AG09309 (cell line): ENCODE measurements at regions not wholly inside any gene's neighbourhood (a gene's known extent, or its start where the extent isn't known, plus 50 kb on each side); places are given as distances from the start of the nearest gene placed in this dataset.

Source experiments
- DNase-seq: peaks from one replicate; pipeline ENCODE4 v3.0.0-alpha.2; 2010; ENCODE audit warnings: low read depth
- H3K4me3 ChIP-seq: 2 replicates; pipeline ENCODE4 v1.5.1; 2011; ENCODE audit warnings: mild to moderate bottlenecking, low read depth, low read length, moderate library complexity; ENCODE audit not compliant: control insufficient read depth
- CTCF ChIP-seq: IDR thresholded peaks from 2 replicates; pipeline ENCODE4 v1.5.1; 2011; ENCODE audit warnings: mild to moderate bottlenecking, low read depth, low read length, inconsistent platforms; ENCODE audit not compliant: insufficient read depth, control insufficient read depth; ENCODE audit errors: missing control alignments

GRCh38 chr13:85091631-85092234, 707.5 kb downstream of the SLITRK6 start:
- no peak for DNase-seq
- no peak for TF ChIP-seq CTCF
- H3K4me3 ChIP-seq: no peak overlapping the region

GRCh38 chr13:85089186-85089585, 710.0 kb downstream of the SLITRK6 start:
- TF ChIP-seq CTCF: no peak
- H3K4me3 ChIP-seq: no peak overlapping the region
- DNase-seq: no peak

- no peak overlapping the region for H3K4me3 ChIP-seq
- no peak for DNase-seq
- no peak for TF ChIP-seq CTCF
Observed at GRCh38 chr13:85080691-85081090, 718.5 kb downstream of the SLITRK6 start.

GRCh38 chr13:85076343-85076742, 722.9 kb downstream of the SLITRK6 start:
- DNase-seq: no peak
- no peak for TF ChIP-seq CTCF

GRCh38 chr13:85074543-85075313, 724.5 kb downstream of the SLITRK6 start:
- H3K4me3 ChIP-seq: no peak overlapping the region
- DNase-seq: no peak
- no peak for TF ChIP-seq CTCF

More at GRCh38 chr13:85076343-85076742, 722.9 kb downstream of the SLITRK6 start:
- H3K4me3 ChIP-seq: no peak overlapping the region

GRCh38 chr13:85068231-85068630, 731.0 kb downstream of the SLITRK6 start:
- H3K4me3 ChIP-seq: no peak overlapping the region
- TF ChIP-seq CTCF: no peak
- DNase-seq: no peak

GRCh38 chr13:85040215-85040614, 759.0 kb downstream of the SLITRK6 start:
- no peak for DNase-seq
- TF ChIP-seq CTCF: no peak
- no peak overlapping the region for H3K4me3 ChIP-seq
